GM12873 (cell line): ENCODE measurements at regions not wholly inside any gene's neighbourhood (a gene's known extent, or its start where the extent isn't known, plus 50 kb on each side); places are given as distances from the start of the nearest gene placed in this dataset.
A peak's percentile ranks its signal among the peaks of the same experiment; 100 is the strongest.

Source experiments
- CTCF ChIP-seq: IDR thresholded peaks from 2 replicates; pipeline ENCODE4 v1.5.1; 2012; ENCODE audit warnings: low read depth, mild to moderate bottlenecking, moderate library complexity, low read length, control low read depth; ENCODE audit not compliant: insufficient read depth; ENCODE audit errors: missing control alignments

DNA sequence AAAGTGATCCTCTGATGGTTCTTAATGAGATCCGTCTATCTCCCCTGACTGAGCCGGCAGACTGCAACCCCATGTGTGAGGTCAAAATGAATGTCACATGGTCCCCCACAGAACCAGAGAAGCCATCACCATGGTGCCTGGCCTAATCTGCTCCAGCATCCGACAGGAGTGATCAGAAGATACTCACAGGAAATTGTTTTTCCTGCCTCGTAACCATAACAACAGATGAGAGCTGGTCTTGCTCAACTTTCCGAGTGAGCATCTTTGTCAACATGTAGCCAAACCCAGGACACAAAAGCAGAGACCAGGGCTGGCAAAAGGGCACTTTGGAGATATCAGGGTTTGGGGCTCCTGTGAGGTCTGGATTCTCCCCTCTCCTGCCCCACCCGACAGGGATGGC is 72.1 kb upstream of the C14orf180 start:
- no peak for TF ChIP-seq CTCF

DNA sequence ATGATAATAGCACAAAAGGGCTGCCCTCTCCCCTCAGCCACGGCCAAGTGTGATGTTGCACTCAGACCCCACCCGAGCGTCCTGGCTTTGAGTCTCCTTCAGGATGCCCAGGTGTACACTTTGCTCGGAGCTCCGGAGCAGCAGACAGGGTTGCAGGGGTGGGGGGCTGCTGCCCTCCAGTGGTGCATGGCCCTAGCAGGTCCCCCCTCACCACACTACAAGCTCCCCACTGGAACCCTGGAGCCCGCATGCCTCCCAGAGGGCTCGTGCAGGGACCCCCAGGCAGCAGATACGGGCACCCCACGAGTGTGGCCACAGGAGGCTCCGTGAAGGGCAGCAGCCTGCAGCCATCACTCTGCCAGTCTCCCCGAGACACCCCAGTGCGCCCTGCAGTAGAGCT is 69.9 kb upstream of the C14orf180 start:
- TF ChIP-seq CTCF = peak; percentile 17

- no peak for TF ChIP-seq CTCF
Observed at GRCh38 chr14:104510216-104510615, 69.3 kb upstream of the C14orf180 start.

DNA sequence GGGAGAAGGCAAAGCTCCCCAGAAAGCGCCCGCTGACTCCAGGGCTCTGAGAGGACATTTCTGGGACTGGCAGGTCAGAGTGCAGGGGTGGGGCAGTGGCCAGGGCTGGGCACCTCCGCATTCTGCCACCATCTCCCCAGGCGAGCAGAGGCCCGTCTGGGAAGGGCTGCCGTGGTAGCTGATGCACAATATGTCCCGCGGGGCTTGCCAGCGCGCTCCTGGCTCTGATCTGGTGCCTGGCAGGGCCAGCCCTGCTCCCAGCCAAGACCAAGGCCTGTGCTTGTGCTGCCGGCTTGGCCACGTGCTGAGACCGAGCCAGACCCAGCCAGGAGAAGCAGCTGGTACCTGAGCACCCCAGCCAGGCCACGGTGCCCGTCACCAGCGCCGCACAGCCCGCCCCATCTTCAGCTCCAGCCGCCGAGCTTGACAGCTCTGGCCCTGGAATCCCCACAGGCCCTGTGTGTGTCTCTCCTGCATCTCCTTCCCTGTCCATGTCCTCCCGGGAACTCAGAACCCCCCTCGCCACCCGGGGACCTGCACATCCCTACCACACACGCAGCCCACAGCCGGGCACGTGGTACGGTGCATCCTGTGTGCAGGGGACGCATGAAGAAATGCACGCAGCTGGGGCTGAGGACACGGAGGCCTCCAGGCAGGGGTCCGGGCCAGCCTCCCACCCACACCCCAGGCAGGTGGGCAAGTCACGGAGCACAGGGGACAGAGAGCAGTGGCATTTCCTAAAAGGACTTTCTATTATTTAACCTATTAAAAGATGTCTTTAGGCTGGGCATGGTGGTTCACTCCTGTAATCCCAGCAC is 68.6 kb upstream of the C14orf180 start:
- TF ChIP-seq CTCF = no peak

DNA sequence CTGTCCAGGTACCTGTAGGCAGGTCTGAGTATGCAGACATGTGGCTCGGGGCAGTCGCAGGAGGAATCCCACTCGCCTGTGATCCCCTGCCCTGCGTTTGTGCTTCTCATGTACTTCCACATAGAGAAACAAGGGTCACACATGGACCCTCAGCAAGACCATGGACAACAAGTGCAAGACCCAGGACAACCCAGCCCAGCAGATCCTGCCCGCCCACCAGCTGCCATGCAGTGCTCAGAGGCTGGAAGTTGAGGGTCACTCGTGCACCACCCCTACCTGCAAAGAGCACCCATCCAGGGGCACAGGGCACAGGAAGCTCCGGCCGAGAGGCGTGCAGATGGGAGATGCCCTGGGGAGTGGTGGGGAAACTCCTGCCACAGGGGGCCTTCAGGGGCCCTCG is 67.5 kb upstream of the C14orf180 start:
- no peak for TF ChIP-seq CTCF

- TF ChIP-seq CTCF = no peak
Observed at GRCh38 chr14:104512771-104513640, 66.6 kb upstream of the C14orf180 start.

DNA sequence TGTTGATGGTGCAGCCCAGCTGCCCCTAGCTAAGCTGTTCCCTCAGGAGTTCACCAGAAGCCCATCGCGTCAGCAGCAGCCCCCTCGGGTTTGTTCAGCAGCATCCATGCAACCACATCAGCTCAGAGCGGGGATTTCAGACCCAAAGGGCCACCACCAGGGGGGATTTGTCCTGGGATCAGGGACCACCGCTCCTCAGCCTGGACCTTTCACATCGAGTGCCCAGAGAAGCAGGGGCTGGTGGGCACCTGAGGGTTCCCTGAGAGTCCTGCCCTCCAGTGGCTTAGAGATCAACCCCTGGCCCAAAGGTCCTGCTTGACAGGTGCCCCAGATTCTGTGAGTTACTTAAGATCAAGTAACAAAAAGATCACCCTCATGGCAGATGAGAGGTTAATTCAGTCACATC is 65.9 kb upstream of the C14orf180 start:
- TF ChIP-seq CTCF = no peak
